SK-MEL-5 (cell line): ENCODE measurements at regions not wholly inside any gene's neighbourhood (a gene's known extent, or its start where the extent isn't known, plus 50 kb on each side); places are given as distances from the start of the nearest gene placed in this dataset.
A peak's percentile ranks its signal among the peaks of the same experiment; 100 is the strongest.

ENCODE experiments used
- DNase-seq: peaks from one replicate; pipeline ENCODE4 v3.0.0-alpha.2; 2016; ENCODE audit warnings: low read depth, low spot score
- in situ Hi-C: cut with HindIII; loops from 2 replicates; pipeline ENCODE4 v1.10.0; 2016; ENCODE audit warnings: low sequenced_read_pairs, high pct_unique_total_duplicates, low pct_unique_long_range_greater_than_20kb

- in situ Hi-C loops: no loop called here
Observed at GRCh38 chr4:62816566-62816965, 1592.7 kb downstream of the TECRL start.

DNA sequence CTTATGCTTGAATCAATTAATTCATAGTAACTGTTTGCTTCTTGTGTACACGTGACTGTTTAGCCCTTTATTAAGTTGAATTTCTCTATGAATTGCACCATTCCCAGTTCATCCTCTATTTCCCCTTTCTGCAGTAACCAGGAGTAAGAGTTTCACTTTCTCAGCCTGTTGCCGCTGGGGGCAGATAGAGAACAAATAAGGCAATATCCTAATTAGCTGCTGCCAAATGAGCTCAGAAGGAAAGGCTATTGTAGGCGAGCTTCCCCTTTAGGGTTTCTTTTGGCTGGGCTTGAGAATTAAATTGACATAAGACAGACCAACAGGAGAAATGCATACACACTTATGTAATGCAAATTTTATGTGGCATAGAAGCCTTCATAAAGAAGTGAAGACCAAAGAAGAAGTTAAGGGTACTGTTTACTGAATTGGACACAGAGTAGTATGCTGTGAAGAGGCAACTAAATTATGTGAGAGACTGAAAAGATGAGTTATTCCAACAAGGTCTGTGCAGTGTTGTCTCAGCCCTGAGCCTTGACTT, 1594.7 kb downstream of the TECRL start:
- in situ Hi-C loops: no loop called here
- DNase-seq: peak; percentile 42

More at GRCh38 chr4:62816566-62816965, 1592.7 kb downstream of the TECRL start:
- DNase-seq: no peak

GRCh38 chr4:62806816-62807215, 1602.4 kb downstream of the TECRL start:
- in situ Hi-C loops: no loop called here

DNA sequence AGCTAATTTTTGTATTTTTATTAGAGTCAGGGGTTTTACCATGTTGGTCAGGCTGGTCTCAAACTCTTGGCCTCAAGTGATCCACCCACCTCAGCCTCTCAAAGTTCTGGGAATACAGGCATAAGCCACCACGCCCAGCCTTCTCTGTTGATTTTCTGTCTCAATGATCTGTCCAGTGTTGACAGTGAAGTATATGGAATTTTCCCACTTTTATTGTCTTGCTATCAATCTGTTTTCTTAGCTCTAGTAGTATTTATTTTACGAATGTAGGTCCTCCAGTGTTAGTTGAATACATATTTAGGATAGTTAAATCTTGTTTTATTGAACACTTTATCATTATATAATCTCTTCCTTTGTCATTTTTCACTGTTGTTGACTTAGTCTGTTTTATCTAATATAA, 1603.9 kb downstream of the ADGRL3 start:
- no peak for DNase-seq
- in situ Hi-C loops: no loop called here

More at GRCh38 chr4:62806816-62807215, 1602.4 kb downstream of the TECRL start:
- no peak for DNase-seq

- no peak for DNase-seq
- in situ Hi-C loops: no loop called here
Observed at GRCh38 chr4:62797221-62797620, 1597.1 kb downstream of the ADGRL3 start.

GRCh38 chr4:62791386-62791785, 1591.3 kb downstream of the ADGRL3 start:
- DNase-seq: no peak
- in situ Hi-C loops: no loop called here

DNA sequence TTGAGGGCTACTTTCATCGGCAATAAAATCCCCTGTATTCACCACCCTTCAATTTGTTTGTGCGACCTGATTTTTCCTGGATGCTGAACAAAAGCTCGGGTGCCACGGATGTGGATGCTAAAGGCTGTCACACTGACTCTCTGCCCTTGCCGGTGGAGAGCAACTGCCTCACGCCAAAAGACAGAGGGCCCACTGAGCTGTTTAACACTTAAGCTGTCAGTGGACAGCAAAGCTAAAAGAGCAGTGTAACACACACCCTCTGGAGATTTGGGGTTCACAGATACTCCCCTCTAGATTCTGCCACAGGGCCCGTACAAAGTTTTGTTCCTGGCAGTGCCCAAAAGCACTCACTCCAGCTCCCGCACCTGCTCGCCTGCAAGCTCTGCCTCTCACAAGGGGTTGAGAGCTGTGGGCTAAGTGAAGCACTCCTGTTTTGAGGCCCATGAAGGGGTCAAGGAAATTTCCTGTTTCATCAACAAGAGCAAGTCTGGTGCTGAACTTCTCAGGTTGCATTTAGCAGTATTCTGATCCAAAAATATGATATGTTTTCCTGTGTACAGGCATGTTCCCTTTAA, 1571.9 kb downstream of the ADGRL3 start:
- no peak for DNase-seq
- in situ Hi-C loops: no loop called here

- DNase-seq: no peak
- in situ Hi-C loops: no loop called here
Observed at GRCh38 chr4:62740296-62740695, 1540.2 kb downstream of the ADGRL3 start.

DNA sequence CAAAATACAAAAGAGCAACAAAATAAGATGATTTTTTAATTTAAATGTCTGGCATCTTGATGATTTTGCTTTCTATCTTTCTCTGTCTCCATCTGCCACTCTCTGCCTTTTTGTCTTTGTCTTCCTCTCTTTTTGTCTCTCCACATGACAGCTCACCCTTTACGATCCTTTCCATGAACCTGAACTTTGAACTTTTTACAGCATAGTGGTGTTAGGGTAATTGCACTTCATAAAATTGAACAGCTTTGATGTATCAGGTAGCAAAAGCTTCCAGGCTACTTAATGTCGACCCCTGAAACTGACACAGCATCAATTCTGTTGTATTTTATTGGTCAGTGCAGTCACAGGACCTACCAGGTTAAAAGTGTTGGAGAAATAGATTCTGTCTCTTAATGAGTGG, 1517.0 kb downstream of the ADGRL3 start:
- in situ Hi-C loops: no loop called here

GRCh38 chr4:62711575-62711974, 1511.4 kb downstream of the ADGRL3 start:
- in situ Hi-C loops: no loop called here
- no peak for DNase-seq

More for the DNA sequence above, 1517.0 kb downstream of the ADGRL3 start:
- no peak for DNase-seq

- DNase-seq: peak; percentile 73
- in situ Hi-C loops: no loop called here
Observed at GRCh38 chr4:62709618-62710252, 1509.6 kb downstream of the ADGRL3 start.

DNA sequence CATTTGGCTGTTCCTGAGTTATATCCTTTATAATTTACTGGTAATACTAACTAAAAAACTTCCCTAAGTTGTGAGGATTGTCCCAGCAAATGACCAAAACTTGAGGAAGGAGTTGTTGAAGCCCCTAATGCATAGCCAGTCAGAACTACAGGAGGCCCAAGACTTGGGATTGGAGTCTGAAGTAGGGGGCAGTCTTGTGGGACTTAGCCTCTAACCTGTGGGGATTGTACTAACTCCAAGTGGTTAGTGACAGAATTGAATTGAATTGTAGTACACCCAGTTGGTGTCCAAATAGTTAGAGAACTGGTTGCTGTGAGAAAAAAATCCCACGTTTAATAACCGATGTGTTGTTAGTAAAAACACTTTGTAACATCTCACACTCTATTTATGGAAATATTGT, 1506.3 kb downstream of the ADGRL3 start:
- no peak for DNase-seq
- in situ Hi-C loops: no loop called here

DNA sequence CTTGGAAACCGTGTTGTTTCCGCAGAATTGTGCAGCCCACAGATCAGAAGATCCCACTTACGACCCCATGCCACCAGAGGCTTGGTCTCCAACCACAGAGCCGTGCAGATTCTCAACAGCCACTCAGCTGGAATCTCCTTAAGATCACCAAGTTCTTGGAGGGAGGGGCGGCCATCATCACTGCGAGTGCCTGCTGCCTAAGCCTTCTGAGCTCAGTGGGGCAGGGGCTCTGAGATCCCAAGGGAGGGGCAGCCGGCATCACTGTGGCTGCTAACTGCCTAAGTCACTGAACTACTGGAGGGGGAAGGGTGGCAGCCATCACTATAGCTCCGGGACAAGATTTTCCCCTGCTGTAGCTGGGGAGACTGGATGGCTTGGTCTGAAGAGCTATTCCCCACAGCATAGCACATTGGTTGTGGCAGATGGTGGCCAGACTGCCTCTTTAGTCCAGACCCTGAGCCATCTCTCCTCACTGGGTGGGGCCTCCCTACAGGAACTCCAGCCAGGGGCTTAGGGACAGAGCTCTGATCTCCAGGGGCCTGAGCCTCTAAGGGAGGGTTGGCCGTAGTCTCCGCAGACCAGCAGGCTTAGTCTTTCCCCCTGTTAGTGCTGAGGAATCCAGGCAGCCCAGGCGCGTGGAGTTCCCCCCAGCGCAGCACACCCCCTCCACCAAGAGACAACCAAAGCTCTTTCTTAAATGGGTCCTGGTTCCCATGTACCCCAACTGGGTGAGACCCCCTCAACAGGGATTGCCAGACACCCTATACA, 1483.9 kb downstream of the ADGRL3 start:
- in situ Hi-C loops: no loop called here
- DNase-seq: no peak

GRCh38 chr4:62676962-62677361, 1476.8 kb downstream of the ADGRL3 start:
- in situ Hi-C loops: no loop called here
- DNase-seq: no peak

DNA sequence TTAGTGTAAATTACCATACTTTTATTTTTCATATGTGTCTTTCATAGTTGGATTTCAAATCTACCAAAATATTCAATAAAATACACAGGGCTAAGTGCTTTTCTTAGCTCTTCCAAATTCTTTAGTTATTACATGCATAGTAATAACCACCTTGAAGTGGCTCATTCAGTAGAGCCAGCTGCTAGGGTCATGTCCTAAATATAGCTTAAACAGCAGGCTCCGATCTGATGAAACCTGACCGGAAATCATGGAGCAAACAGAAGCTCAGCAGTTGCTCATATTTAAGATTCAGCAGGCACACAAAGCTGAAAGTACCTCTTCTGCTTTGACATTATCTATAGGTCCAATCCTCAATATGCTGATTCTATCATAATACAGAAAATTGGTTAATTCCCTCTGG, 1470.4 kb downstream of the ADGRL3 start:
- in situ Hi-C loops: no loop called here
- peak; percentile 26 for DNase-seq

DNA sequence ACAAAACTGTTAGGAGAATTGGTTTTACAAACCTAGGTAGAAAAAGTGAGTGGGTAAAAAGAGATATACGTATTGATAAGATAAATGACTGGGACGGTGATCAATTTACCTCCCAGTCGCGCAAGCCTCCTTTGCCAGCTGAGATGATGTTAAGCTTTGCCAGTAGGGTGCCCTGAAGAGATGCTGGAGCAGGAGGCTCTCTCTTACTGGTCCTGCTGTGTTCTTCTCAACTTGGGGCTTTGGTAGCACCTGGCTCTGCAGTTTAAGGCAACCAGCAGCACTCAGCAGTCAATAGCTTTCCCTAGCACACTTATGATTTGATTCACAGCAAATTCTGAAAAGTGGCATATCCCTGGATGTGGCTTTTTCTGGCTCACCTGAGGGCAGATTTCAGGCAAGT, 1461.7 kb downstream of the ADGRL3 start:
- in situ Hi-C loops: no loop called here
- no peak for DNase-seq

DNA sequence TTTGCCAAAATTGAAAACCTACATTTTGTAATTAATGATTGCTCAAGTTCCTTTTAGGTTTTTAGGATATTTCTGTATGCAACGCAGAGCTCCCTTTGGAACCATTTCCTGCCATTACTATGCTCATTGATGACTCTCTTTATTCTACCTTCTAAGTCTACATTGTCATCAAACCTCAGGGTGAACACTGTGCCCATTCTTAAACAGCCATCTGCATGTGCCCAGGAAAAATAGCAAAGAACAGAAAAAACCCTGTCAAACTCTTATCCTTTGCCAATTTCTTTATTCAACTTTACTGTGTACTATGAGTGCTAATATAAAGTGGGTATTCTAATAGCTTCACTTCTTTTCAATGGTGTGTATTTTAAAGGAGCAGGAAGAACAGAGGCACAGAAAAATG, 1455.9 kb downstream of the ADGRL3 start:
- in situ Hi-C loops: no loop called here
- DNase-seq: no peak

- in situ Hi-C loops: no loop called here
- DNase-seq: peak; percentile 47
Observed at GRCh38 chr4:62644372-62644771, 1444.2 kb downstream of the ADGRL3 start.

DNA sequence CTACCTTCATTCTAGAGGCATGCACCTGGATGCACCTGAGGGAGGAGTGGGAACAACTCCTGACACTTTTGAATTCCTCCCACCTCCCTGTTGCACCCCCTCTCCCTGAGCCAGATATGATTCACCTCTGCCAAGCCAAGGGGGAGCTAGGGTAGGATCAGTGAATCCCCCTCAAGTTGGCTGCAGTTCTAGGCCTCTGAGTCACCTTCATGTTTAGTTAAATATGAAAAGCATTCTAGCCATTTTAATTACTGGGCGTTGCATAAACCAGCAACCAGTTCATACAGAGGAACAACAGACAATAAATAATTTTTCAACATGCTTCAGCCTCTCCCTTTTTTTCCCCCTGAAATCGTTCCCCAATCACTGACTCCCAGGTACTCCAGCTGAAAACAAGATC, 1440.2 kb downstream of the ADGRL3 start:
- no peak for DNase-seq
- in situ Hi-C loops: no loop called here
